ENCODE measurements at regions not wholly inside any gene's neighbourhood (a gene's known extent, or its start where the extent isn't known, plus 50 kb on each side); places are given as distances from the start of the nearest gene placed in this dataset.

DNA sequence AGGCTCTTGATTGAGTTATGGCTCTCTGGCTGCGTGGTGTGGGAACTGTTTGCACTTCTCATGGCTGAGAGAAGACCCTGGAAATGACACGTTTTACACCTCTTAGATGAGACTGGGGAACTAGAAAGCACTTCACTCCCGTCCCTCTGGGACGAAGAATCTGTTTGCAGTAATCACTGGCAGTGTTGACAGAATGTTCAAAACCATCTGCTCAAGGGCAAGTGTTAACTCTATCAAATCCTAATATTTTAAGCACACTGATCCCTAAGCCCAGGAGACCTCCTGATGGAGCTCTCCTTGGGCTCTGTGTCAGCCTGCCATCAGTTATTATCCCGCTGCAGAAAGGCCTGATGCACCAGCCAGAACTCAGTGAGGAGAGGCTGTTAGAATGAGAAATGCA is 323.8 kb upstream of the DNAJC19 start:
- H3K27me3 ChIP-seq, result no peaks in the 10 kb centered on the region
- no peaks in the 10 kb centered on the region for H3K36me3 ChIP-seq
- 37 to 50% methylated on average over 5 of the region's 5 CpGs for WGBS, 2 donors
- H3K9me3 ChIP-seq, result no peaks in the 10 kb centered on the region
- no peaks in the 10 kb centered on the region for H3K4me1 ChIP-seq
- H3K4me3 ChIP-seq, result no peak overlapping the region
- no peak overlapping the region for H3K27ac ChIP-seq
- no peak for DNase-seq (ENCODE audit: low spot score in 2 of 2)
- TF ChIP-seq POLR2A (IDR thresholded peaks at IDR 0.05) (no peak), EP300 (IDR thresholded peaks at IDR 0.05) (no peak)
- TF ChIP-seq, protein P1, sequence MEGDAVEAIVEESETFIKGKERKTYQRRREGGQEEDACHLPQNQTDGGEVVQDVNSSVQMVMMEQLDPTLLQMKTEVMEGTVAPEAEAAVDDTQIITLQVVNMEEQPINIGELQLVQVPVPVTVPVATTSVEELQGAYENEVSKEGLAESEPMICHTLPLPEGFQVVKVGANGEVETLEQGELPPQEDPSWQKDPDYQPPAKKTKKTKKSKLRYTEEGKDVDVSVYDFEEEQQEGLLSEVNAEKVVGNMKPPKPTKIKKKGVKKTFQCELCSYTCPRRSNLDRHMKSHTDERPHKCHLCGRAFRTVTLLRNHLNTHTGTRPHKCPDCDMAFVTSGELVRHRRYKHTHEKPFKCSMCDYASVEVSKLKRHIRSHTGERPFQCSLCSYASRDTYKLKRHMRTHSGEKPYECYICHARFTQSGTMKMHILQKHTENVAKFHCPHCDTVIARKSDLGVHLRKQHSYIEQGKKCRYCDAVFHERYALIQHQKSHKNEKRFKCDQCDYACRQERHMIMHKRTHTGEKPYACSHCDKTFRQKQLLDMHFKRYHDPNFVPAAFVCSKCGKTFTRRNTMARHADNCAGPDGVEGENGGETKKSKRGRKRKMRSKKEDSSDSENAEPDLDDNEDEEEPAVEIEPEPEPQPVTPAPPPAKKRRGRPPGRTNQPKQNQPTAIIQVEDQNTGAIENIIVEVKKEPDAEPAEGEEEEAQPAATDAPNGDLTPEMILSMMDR (IDR thresholded peaks at IDR 0.05), result no peak

DNA sequence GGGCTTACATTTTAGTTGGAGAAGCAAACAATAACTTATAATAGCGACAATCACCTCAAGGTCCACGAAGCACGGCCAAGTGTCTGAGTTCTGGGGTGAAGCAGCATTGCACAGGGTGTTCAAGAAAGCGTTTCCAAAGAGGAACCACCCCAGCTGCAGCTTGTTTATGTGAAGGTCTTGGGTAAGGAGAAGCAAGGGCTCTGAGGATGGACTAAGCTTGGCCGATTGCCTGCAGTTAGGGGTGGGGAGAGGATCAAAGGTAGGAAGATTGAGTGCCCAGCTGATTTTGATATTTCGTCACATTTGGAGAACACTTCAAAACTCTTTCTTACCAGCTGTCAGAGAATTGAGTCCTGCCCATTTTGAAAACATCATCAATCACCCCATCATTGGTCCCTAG is 321.6 kb upstream of the DNAJC19 start:
- Histone ChIP-seq H3K4me1 (no peaks in the 10 kb centered on the region), H3K27ac (no peak overlapping the region), H3K4me3 (no peak overlapping the region), H3K27me3 (no peaks in the 10 kb centered on the region), H3K9me3 (no peaks in the 10 kb centered on the region), H3K36me3 (no peaks in the 10 kb centered on the region)
- DNase-seq (ENCODE audit: low spot score in 2 of 2), result no peak
- TF ChIP-seq POLR2A (IDR thresholded peaks at IDR 0.05) (no peak), EP300 (IDR thresholded peaks at IDR 0.05) (no peak)
- TF ChIP-seq, protein P1 (IDR thresholded peaks at IDR 0.05), result no peak
- whole genome bisulfite sequencing, 2 donors, result 57 to 75% methylated on average over 6 of the region's 6 CpGs

DNA sequence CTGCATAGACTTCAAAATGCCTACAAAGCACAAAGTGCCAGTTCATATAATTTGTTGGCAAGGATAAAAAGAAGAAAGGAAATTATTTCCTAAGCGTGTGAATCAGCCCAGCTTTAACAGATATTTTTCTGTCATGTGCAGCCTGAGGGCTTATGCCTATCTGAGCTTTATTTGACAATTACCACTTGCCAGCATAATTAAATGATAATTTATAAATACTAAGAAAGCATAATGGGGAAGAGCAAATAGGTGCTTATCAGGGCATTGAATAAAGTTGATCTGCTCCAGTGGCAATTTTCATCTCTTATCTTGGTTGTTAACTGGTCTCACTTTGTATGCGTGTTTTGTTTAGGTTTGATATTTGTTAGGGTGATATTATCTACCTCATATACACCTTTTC is 313.4 kb upstream of the DNAJC19 start:
- Histone ChIP-seq H3K27me3 (no peaks in the 10 kb centered on the region), H3K9me3 (no peaks in the 10 kb centered on the region), H3K36me3 (no peaks in the 10 kb centered on the region), H3K4me3 (no peak overlapping the region), H3K27ac (no peak overlapping the region), H3K4me1 (no peaks in the 10 kb centered on the region)
- no peak for DNase-seq (ENCODE audit: low spot score in 2 of 2)
- TF ChIP-seq, protein P1 (IDR thresholded peaks at IDR 0.05), result no peak
- TF ChIP-seq EP300 (IDR thresholded peaks at IDR 0.05) (no peak), POLR2A (IDR thresholded peaks at IDR 0.05) (no peak)
- WGBS, 2 donors, result 69 to 73% methylated on average over 2 of the region's 2 CpGs

DNA sequence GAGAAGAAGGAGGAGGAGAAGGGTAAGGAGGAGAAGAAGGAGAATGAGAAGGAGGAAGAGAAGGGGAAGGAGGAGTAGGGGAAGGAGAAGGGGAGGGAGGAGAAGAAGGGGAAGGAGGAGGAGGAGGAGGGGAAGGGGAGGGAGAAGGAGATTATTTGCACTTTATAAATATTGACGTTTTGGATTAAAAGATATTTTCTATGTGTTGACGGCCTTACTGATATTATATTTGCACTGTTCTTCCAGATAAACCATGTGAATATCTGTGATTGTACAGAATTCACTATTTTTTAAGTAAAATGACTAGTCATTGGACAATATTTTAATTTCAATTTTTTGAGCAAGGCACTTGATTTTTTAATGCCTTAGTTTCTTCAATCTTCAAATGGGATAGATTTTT is 310.5 kb upstream of the DNAJC19 start:
- 81 to 82% methylated on average over 2 of the region's 2 CpGs for WGBS, 2 donors
- no peaks in the 10 kb centered on the region for H3K27me3 ChIP-seq
- H3K27ac ChIP-seq, result no peak overlapping the region
- H3K36me3 ChIP-seq, result no peaks in the 10 kb centered on the region
- TF ChIP-seq POLR2A (IDR thresholded peaks at IDR 0.05) (no peak), EP300 (IDR thresholded peaks at IDR 0.05) (no peak)
- TF ChIP-seq, protein P1 (IDR thresholded peaks at IDR 0.05), result no peak
- H3K4me3 ChIP-seq, result no peak overlapping the region
- no peak for DNase-seq (ENCODE audit: low spot score in 2 of 2)
- H3K4me1 ChIP-seq, result no peaks in the 10 kb centered on the region
- H3K9me3 ChIP-seq, result no peaks in the 10 kb centered on the region

DNA sequence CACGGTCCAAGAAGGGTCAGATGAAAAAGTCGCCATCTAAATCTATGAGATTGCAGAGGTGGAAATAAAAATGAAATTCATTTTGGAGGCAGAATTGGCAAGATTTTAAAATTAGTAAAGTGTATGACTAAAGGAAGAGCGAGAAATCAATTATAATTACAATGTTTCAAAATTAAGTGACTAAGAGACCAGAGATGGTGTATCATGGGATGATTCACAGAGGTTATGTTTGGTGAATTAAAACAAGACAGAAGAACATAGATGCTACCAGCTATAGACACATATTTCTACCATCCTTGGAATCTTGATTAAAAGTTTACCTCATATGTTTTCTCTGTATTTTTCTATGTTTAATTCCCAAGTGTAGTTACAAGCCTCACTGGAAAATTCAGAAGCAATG is 308.9 kb upstream of the DNAJC19 start:
- H3K4me1 ChIP-seq, result no peaks in the 10 kb centered on the region
- 80 to 90% methylated on average over 3 of the region's 3 CpGs for WGBS, 2 donors
- H3K9me3 ChIP-seq, result no peaks in the 10 kb centered on the region
- no peaks in the 10 kb centered on the region for H3K36me3 ChIP-seq
- no peak overlapping the region for H3K4me3 ChIP-seq
- no peak for TF ChIP-seq POLR2A (IDR thresholded peaks at IDR 0.05)
- TF ChIP-seq EP300 (IDR thresholded peaks at IDR 0.05), result no peak
- TF ChIP-seq, protein P1 (IDR thresholded peaks at IDR 0.05), result no peak
- H3K27ac ChIP-seq, result no peak overlapping the region
- DNase-seq (ENCODE audit: low spot score in 2 of 2), result no peak
- H3K27me3 ChIP-seq, result no peaks in the 10 kb centered on the region

Data from tibial nerve (tissue), 4 donors.